ENCODE measurements at regions not wholly inside any gene's neighbourhood (a gene's known extent, or its start where the extent isn't known, plus 50 kb on each side); places are given as distances from the start of the nearest gene placed in this dataset.

GRCh38 chrX:112961981-112962380 lies 121.3 kb upstream of the AMOT start:
- no peak overlapping the region for H3K4me3 ChIP-seq (ENCODE audit: low read depth, low read length)
- POLR2A ChIA-PET, result no interaction called here
- no peaks in the 10 kb centered on the region for H3K4me1 ChIP-seq (ENCODE audit: control insufficient read depth, insufficient read depth, low read length)
- no peaks in the 10 kb centered on the region for H3K36me3 ChIP-seq (ENCODE audit: control insufficient read depth in 2 of 2, insufficient read depth in 1 of 2, low read length in 2 of 2)
- CTCF ChIA-PET, result interaction anchor here (0.6 to 0.7 kb wide), 2 partner anchors 20 to 1549 kb away, joined by 3 read pairs; no protein-coding TSS in a partner anchor
- no peaks in the 10 kb centered on the region for H3K9me3 ChIP-seq (ENCODE audit: control insufficient read depth, insufficient read depth, low read depth, low read length)
- TF ChIP-seq ZNF624 (tag by site-specific recombination; IDR thresholded peaks at IDR 0.05), result no peak
- TF ChIP-seq PRDM4 (tag by site-specific recombination; IDR thresholded peaks at IDR 0.05), result no peak
- no peak for TF ChIP-seq KLF8 (tag by site-specific recombination; IDR thresholded peaks at IDR 0.05)
- no peak for TF ChIP-seq ZSCAN16 (tag by site-specific recombination; IDR thresholded peaks at IDR 0.05)
- no peak for TF ChIP-seq BCL11A (tag by site-specific recombination; IDR thresholded peaks at IDR 0.05; ENCODE audit: low read depth)
- no peak overlapping the region for H3K27ac ChIP-seq (ENCODE audit: extremely low read depth, low read depth, low read length)

GRCh38 chrX:112947981-112948615 lies 107.5 kb upstream of the AMOT start:
- CTCF ChIA-PET, result no interaction called here
- H3K9me3 ChIP-seq (ENCODE audit: control insufficient read depth, insufficient read depth, low read depth, low read length), result no peaks in the 10 kb centered on the region
- no peaks in the 10 kb centered on the region for H3K4me1 ChIP-seq (ENCODE audit: control insufficient read depth, insufficient read depth, low read length)
- TF ChIP-seq ZNF529 (tag by site-specific recombination; IDR thresholded peaks at IDR 0.05; ENCODE audit: insufficient replicate concordance) (no peak), ZNF792 (tag by site-specific recombination; IDR thresholded peaks at IDR 0.05) (no peak), ZNF292 (tag by site-specific recombination; IDR thresholded peaks at IDR 0.05; ENCODE audit: borderline replicate concordance, low read depth) (no peak), ZNF514 (tag by site-specific recombination; IDR thresholded peaks at IDR 0.05) (no peak), ZNF366 (tag by site-specific recombination; conservative IDR thresholded peaks at IDR 0.05) (no peak), ZNF701 (tag by site-specific recombination; IDR thresholded peaks at IDR 0.05) (no peak)
- no peak overlapping the region for H3K4me3 ChIP-seq (ENCODE audit: low read depth, low read length)
- POLR2A ChIA-PET, result no interaction called here
- no peak overlapping the region for H3K27ac ChIP-seq (ENCODE audit: extremely low read depth, low read depth, low read length)
- no peaks in the 10 kb centered on the region for H3K36me3 ChIP-seq (ENCODE audit: control insufficient read depth in 2 of 2, insufficient read depth in 1 of 2, low read length in 2 of 2)

GRCh38 chrX:112946227-112946626 lies 105.6 kb upstream of the AMOT start:
- no peak overlapping the region for H3K4me3 ChIP-seq (ENCODE audit: low read depth, low read length)
- H3K36me3 ChIP-seq (ENCODE audit: control insufficient read depth in 2 of 2, insufficient read depth in 1 of 2, low read length in 2 of 2), result no peaks in the 10 kb centered on the region
- no peaks in the 10 kb centered on the region for H3K9me3 ChIP-seq (ENCODE audit: control insufficient read depth, insufficient read depth, low read depth, low read length)
- no peak overlapping the region for H3K27ac ChIP-seq (ENCODE audit: extremely low read depth, low read depth, low read length)
- no peak for TF ChIP-seq KLF7 (tag by site-specific recombination; IDR thresholded peaks at IDR 0.05; ENCODE audit: borderline replicate concordance)
- POLR2A ChIA-PET, result no interaction called here
- CTCF ChIA-PET, result no interaction called here
- H3K4me1 ChIP-seq (ENCODE audit: control insufficient read depth, insufficient read depth, low read length), result no peaks in the 10 kb centered on the region

- Histone ChIP-seq H3K4me1 (ENCODE audit: control insufficient read depth, insufficient read depth, low read length) (no peaks in the 10 kb centered on the region), H3K27ac (ENCODE audit: extremely low read depth, low read depth, low read length) (no peak overlapping the region), H3K36me3 (ENCODE audit: control insufficient read depth in 2 of 2, insufficient read depth in 1 of 2, low read length in 2 of 2) (no peaks in the 10 kb centered on the region), H3K4me3 (ENCODE audit: low read depth, low read length) (no peak overlapping the region), H3K9me3 (ENCODE audit: control insufficient read depth, insufficient read depth, low read depth, low read length) (no peaks in the 10 kb centered on the region)
- ChIA-PET POLR2A (no interaction called here), CTCF (no interaction called here)
- TF ChIP-seq ZNF704 (tag by site-specific recombination; IDR thresholded peaks at IDR 0.05) (no peak), ZNF148 (tag by site-specific recombination; IDR thresholded peaks at IDR 0.05; ENCODE audit: borderline replicate concordance) (no peak), ZNF501 (tag by site-specific recombination; IDR thresholded peaks at IDR 0.05) (no peak), ZBTB11 (tag by site-specific recombination; conservative IDR thresholded peaks at IDR 0.05; ENCODE audit: low read depth) (no peak), ZNF626 (tag by site-specific recombination; IDR thresholded peaks at IDR 0.05) (no peak)
Observed at GRCh38 chrX:112945826-112946225, 105.2 kb upstream of the AMOT start.

Data from HEK293 (cell line).